GM18858 (cell line): ENCODE measurements at regions not wholly inside any gene's neighbourhood (a gene's known extent, or its start where the extent isn't known, plus 50 kb on each side); places are given as distances from the start of the nearest gene placed in this dataset.
"Not testable (repeated sequence)": the region's sequence is repeated elsewhere in the genome, so short reads cannot be mapped to it uniquely, and the experiment has no call there.

Experiments
- ATAC-seq: cut with Tn5 transposase; IDR thresholded peaks from one replicate; pipeline ENCODE4 v1.9.1; 2021; ENCODE audit not compliant: unreplicated experiment

GRCh38 chrX:8105531-8105930 is 65.5 kb downstream of the VCX2 start:
- ATAC-seq, result no peak

GRCh38 chrX:8103655-8104054 is 67.4 kb downstream of the VCX2 start:
- no peak for ATAC-seq

- ATAC-seq, result no peak
Measured at GRCh38 chrX:8091510-8091909, 79.6 kb downstream of the VCX2 start.

GRCh38 chrX:8090906-8091305 is 80.2 kb downstream of the VCX2 start:
- ATAC-seq, result no peak

- ATAC-seq, result no peak
Measured at GRCh38 chrX:8090482-8090881, 80.6 kb downstream of the VCX2 start.

- ATAC-seq, result no peak
Measured at GRCh38 chrX:8089141-8089540, 81.9 kb downstream of the VCX2 start.

- no peak for ATAC-seq
Measured at GRCh38 chrX:8084006-8084405, 87.1 kb downstream of the VCX2 start.

- no peak for ATAC-seq
Measured at GRCh38 chrX:8083286-8083685, 87.8 kb downstream of the VCX2 start.

GRCh38 chrX:8075636-8076035 is 95.4 kb downstream of the VCX2 start:
- no peak for ATAC-seq

- ATAC-seq, result no peak
Measured at GRCh38 chrX:8067754-8068462, 103.2 kb downstream of the VCX2 start.

- no peak for ATAC-seq
Measured at GRCh38 chrX:8052909-8053308, 118.2 kb downstream of the VCX2 start.

GRCh38 chrX:8049827-8050226 is 121.2 kb downstream of the VCX2 start:
- no peak for ATAC-seq

- ATAC-seq, result no peak
Measured at GRCh38 chrX:8048466-8048865, 121.3 kb upstream of the PNPLA4 start.

- ATAC-seq, result no peak
Measured at GRCh38 chrX:8044947-8045346, 117.7 kb upstream of the PNPLA4 start.

GRCh38 chrX:8043546-8043945 is 116.3 kb upstream of the PNPLA4 start:
- ATAC-seq, result no peak

- no peak for ATAC-seq
Measured at GRCh38 chrX:8043121-8043520, 115.9 kb upstream of the PNPLA4 start.

GRCh38 chrX:8042304-8042703 is 115.1 kb upstream of the PNPLA4 start:
- peak; percentile 51 for ATAC-seq

- not testable (repeated sequence) for ATAC-seq
Measured at GRCh38 chrX:8039711-8040110, 112.5 kb upstream of the PNPLA4 start.

- ATAC-seq, result no peak
Measured at GRCh38 chrX:8037593-8038348, 110.6 kb upstream of the PNPLA4 start.

GRCh38 chrX:8036914-8037313 is 109.7 kb upstream of the PNPLA4 start:
- ATAC-seq, result no peak

- ATAC-seq, result no peak
Measured at GRCh38 chrX:8034058-8034457, 106.8 kb upstream of the PNPLA4 start.

GRCh38 chrX:8033175-8033574 is 106.0 kb upstream of the PNPLA4 start:
- ATAC-seq, result no peak

- no peak for ATAC-seq
Measured at GRCh38 chrX:8030361-8030760, 103.1 kb upstream of the PNPLA4 start.
